Forelimb muscle (tissue), 1 donor: ENCODE measurements at regions not wholly inside any gene's neighbourhood (a gene's known extent, or its start where the extent isn't known, plus 50 kb on each side); places are given as distances from the start of the nearest gene placed in this dataset.
"Not testable (repeated sequence)": the region's sequence is repeated elsewhere in the genome, so short reads cannot be mapped to it uniquely, and the experiment has no call there.

Experiments used
- DNase-seq: peaks from one replicate; pipeline ENCODE4 v3.0.0-alpha.2; 2013; ENCODE audit warnings: low read depth

DNA sequence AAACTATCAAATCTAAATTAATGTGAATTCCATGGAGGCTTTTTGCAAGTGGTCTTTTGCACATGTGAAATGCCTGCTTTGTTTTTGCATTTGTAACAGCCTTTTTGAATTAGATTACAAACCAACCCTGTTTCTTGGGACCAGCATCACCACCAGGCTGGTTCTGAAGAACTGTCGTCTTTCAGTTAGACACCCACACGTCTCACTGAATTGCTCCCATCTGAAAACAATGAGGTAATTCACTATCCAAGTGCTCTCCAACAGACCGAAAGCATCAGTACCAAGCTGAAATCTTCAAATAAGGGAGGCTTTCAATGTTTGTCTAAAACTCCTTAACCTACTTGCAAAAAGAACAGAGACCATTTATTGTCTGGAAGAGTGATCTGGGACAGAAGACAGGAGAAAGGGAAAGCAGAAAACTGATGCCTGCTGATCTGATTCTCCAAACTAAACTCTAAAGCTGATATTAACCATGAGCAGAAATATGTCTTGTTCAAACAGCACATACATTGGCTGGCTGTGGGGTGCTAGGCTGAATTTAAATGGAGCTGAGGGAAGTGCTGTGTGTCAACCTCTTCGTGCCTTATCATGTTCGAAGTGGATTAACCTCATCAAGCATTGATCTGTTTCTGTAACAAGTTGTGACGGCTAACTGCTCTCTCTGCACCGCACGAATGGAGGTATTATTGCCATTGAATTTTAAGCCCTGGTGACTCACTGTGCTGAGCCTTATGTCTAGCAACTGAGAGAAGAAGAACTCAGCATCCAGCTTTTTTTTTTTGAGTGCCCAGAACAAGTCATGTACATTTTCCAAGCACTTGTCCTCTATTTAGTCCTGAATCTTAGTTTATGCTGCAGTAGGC is 213.7 kb upstream of the P2RY1 start:
- no peak for DNase-seq

GRCh38 chr3:152621967-152622810 is 212.7 kb upstream of the P2RY1 start:
- no peak for DNase-seq

DNA sequence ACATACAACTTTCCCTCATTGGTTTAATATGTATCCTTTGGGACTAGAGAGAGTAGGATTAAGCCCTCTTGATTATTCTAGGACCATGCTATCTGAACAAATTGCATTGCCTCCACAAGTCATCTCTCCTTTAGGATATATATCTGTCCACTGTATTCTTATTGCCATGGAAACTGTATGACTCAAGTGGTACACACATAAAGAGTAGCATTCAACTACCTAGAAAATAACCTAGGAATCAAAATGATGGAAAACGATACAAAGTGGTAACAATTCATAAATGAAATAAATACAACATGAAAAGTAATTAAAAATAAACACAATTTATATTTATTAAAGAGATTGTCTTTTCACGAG is 212.1 kb upstream of the P2RY1 start:
- DNase-seq = no peak

GRCh38 chr3:152623286-152623911 is 211.5 kb upstream of the P2RY1 start:
- no peak for DNase-seq

DNA sequence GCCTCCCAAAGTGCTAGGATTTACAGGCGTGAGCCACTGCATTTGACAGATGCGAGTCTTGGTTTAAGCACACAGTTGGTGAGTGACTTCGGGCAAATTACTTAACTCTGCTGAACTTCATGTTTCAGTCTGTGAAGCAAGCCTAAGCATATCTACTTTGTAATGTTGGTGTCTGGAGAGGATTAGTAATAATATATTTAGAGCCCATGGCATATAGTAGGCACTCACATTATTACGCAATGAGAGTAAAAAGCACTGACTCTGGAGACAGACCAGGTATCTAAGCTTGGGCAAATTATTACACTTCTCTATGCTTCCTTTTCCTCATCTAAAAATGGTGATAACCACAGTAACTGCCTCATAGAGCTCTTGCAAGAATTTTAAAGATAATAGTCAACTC is 208.7 kb upstream of the P2RY1 start:
- DNase-seq = no peak

- DNase-seq = no peak
These were observed 206.4 kb upstream of the P2RY1 start for GRCh38 chr3:152628496-152628895.

GRCh38 chr3:152629363-152630122 is 205.4 kb upstream of the P2RY1 start:
- no peak for DNase-seq

GRCh38 chr3:152635389-152635788 is 199.5 kb upstream of the P2RY1 start:
- DNase-seq = no peak

DNA sequence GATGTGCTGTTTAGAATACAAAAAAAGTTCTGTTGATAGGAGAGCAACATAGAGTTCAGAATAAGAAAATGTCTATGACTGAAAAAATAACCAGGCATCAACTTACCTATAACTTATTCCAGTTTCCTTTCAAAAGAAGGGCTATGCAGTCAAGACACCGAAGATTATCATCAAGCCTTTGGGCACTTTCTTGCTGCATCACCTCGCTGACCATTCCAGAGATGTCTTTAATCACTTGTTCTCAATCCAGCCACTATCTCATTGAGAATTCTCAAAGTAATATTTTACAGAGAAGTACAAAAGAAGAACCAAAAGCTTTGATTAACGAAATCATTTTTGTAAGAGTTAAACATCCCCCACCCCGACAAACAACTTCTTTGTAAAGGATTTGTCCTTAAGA is 198.3 kb upstream of the P2RY1 start:
- DNase-seq = no peak

GRCh38 chr3:152638214-152638613 is 196.7 kb upstream of the P2RY1 start:
- DNase-seq = no peak

- no peak for DNase-seq
These were observed 196.1 kb upstream of the P2RY1 start for GRCh38 chr3:152638707-152639450.

GRCh38 chr3:152641198-152641597 is 193.7 kb upstream of the P2RY1 start:
- DNase-seq = no peak

GRCh38 chr3:152642658-152643057 is 192.3 kb upstream of the P2RY1 start:
- no peak for DNase-seq

GRCh38 chr3:152644478-152644877 is 190.5 kb upstream of the P2RY1 start:
- DNase-seq = no peak

- no peak for DNase-seq
These were observed 188.9 kb upstream of the P2RY1 start for GRCh38 chr3:152646004-152646403.

- no peak for DNase-seq
These were observed 184.8 kb upstream of the P2RY1 start for GRCh38 chr3:152650177-152650576.

DNA sequence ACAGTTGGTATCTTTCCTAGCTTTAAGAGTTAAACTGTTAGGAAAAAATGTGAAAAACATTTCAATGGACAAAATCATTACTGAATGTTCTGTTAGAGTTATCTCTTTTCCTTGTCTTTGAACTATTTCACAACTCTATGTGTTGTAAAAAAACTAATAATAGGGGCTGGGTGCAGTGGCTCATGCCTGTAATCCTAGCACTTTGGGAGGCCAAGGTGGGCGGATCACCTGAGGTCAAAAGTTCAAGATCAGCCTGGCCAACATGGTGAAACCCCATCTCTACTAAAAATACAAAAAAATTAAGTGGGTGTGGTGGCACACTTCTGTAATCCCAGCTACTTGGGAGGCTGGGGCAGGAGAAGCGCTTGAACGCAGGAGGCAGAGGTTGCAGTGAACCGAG is 184.0 kb upstream of the P2RY1 start:
- not testable (repeated sequence) for DNase-seq

- no peak for DNase-seq
These were observed 178.5 kb upstream of the P2RY1 start for GRCh38 chr3:152656214-152656971.

GRCh38 chr3:152656972-152657355 is 178.0 kb upstream of the P2RY1 start:
- DNase-seq = no peak

DNA sequence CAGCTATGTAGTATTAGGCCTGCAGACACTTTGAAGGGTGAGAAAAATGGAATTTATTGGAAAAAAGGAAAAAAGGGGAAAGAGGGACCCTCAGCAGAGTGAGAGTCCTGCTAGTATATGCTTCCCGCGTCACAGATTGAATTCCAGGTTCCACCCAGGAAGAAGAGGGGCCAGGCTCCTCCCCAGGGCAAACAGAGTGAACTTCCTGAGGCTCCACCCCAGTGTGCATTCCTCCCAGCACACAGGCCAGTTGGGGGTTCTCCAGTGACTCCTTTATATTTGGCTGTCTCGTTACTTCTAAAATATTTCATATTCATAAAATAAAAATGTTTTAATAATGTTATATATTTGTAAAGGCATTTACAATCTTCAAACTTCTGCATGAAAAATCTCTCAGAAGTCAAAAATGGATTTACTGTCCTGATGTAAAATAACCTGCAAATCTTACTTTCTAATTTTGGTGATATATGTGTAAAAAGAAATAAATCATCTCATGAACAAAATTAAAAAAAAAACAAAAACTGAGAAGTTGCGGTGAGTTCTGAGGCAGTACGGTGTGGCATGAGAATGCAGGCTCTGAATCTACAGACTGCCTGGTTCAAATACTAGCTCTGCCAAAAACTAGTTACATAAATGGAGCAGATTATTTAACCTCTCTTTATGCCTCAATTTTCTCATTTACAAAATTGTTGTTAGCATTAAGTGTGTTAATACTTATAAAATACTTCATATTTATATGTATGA is 175.8 kb upstream of the P2RY1 start:
- no peak for DNase-seq
